CD4-positive, alpha-beta T cell (primary cell): ENCODE measurements at regions not wholly inside any gene's neighbourhood (a gene's known extent, or its start where the extent isn't known, plus 50 kb on each side); places are given as distances from the start of the nearest gene placed in this dataset.

ENCODE experiments used
- ATAC-seq: fragments of 200-7000 bp; cut with Tn5 transposase; one replicate; pipeline ENCODE4 v1.10.0; 2022; ENCODE audit warnings: mild to moderate bottlenecking; ENCODE audit not compliant: poor library complexity
- CTCF ChIA-PET: fragments of 350-600 bp; sonication (Branson Sonifier 250); formaldehyde crosslinking; loops from one replicate; lab custom pipeline; 2021; ENCODE audit warnings: antibody characterized with exemption, inconsistent platforms; lab: Charles Lee
- POLR2A ChIA-PET: fragments of 350-600 bp; sonication (Branson Sonifier 250); formaldehyde crosslinking; loops from one replicate; lab custom pipeline; 2021; ENCODE audit warnings: antibody characterized with exemption, inconsistent platforms; lab: Charles Lee
- DNase-seq, 14 experiments: peaks; one replicate each; pipeline ENCODE4 v3.0.0-alpha.2; 2013 to 2020; ENCODE audit warnings: mixed read lengths in 2 of 14
- H3K27ac ChIP-seq, 2 donors: one replicate each; pipeline versions ENCODE4 v1.5.1 to v1.7.0; 2013; ENCODE audit warnings: low read length in 2 of 2, low read depth in 1 of 2, mild to moderate bottlenecking in 1 of 2
- H3K27me3 ChIP-seq, 2 experiments: 1 replicate in 1 of 2; 2 replicates in 1 of 2; pipeline versions ENCODE4 v1.6.1 to v1.7.0; 2013; ENCODE audit warnings: low read length in 2 of 2, control low read depth in 1 of 2, mild to moderate bottlenecking in 1 of 2, moderate library complexity in 1 of 2; ENCODE audit not compliant: insufficient read depth in 2 of 2, control insufficient read depth in 1 of 2
- H3K36me3 ChIP-seq: one replicate; pipeline ENCODE4 v1.6.1; 2013; ENCODE audit warnings: low read length, control low read depth; ENCODE audit not compliant: insufficient read depth
- H3K4me1 ChIP-seq: one replicate; pipeline ENCODE4 v1.6.1; 2013; ENCODE audit warnings: low read length, control low read depth; ENCODE audit not compliant: insufficient read depth
- H3K4me3 ChIP-seq: one replicate; pipeline ENCODE4 v1.5.1; 2013; ENCODE audit warnings: mild to moderate bottlenecking, low read length, moderate library complexity
- H3K9me3 ChIP-seq, 2 experiments: 1 replicate in 1 of 2; 2 replicates in 1 of 2; pipeline versions ENCODE4 v1.6.1 to v1.7.0; 2013; ENCODE audit warnings: low read length in 2 of 2, mild to moderate bottlenecking in 2 of 2, control low read depth in 1 of 2, moderate library complexity in 1 of 2; ENCODE audit not compliant: control insufficient read depth in 1 of 2, insufficient read depth in 1 of 2
- H3K27ac Mint-ChIP-seq: one replicate; pipeline ENCODE4 v1.8.0; 2020; ENCODE audit warnings: mixed read lengths
- H3K27me3 Mint-ChIP-seq: one replicate; pipeline ENCODE4 v1.8.0; 2021; ENCODE audit warnings: mixed read lengths
- H3K36me3 Mint-ChIP-seq: one replicate; pipeline ENCODE4 v1.8.0; 2021; ENCODE audit warnings: low read depth, mixed read lengths
- H3K4me1 Mint-ChIP-seq: one replicate; pipeline ENCODE4 v1.8.0; 2021; ENCODE audit warnings: low read depth, mixed read lengths
- H3K4me3 Mint-ChIP-seq: one replicate; pipeline ENCODE4 v1.8.0; 2020; ENCODE audit warnings: mild to moderate bottlenecking, mixed read lengths
- H3K9me3 Mint-ChIP-seq: one replicate; pipeline ENCODE4 v1.8.0; 2020; ENCODE audit warnings: mixed read lengths
- CTCF ChIP-seq: fragments of 200-600 bp; IDR thresholded peaks from one replicate; pipeline ENCODE4 v1.8.0; 2022; ENCODE audit warnings: antibody characterized with exemption, mild to moderate bottlenecking
- intact Hi-C, 2 experiments: fragments of 100-400 bp; cut with DNase I in 1 of 2; cut with micrococcal nuclease in 1 of 2; formaldehyde crosslinking; loops; one replicate each; pipeline versions ENCODE4 v1.15.1 to v1.9.0; 2023 to 2025; cut with DNase I, micrococcal nuclease

GRCh38 chr6:14059791-14060436 lies 57.7 kb upstream of the CD83 start:
- ChIA-PET POLR2A (no interaction called here), CTCF (no interaction called here)
- no peaks in the 10 kb centered on the region for H3K4me1 ChIP-seq
- peaks cover 5% of the 10 kb centered on the region for H3K9me3 Mint-ChIP-seq
- H3K27ac Mint-ChIP-seq: no peak overlapping the region
- no peaks in the 10 kb centered on the region for H3K36me3 Mint-ChIP-seq
- H3K4me3 Mint-ChIP-seq: no peak overlapping the region
- no peak for ATAC-seq
- H3K27me3 ChIP-seq: peaks cover 11 to 12% of the 10 kb centered on the region in 2 experiments
- no peak for TF ChIP-seq CTCF
- DNase-seq: no peak
- intact Hi-C loops: loop anchor here (10.0 kb wide), 2 partner anchors 725 to 1165 kb away; no protein-coding TSS in a partner anchor
- no peaks in the 10 kb centered on the region for H3K9me3 ChIP-seq
- peaks cover 35% of the 10 kb centered on the region for H3K27me3 Mint-ChIP-seq
- H3K27ac ChIP-seq: no peak overlapping the region
- no peak overlapping the region for H3K4me3 ChIP-seq
- H3K4me1 Mint-ChIP-seq: no peaks in the 10 kb centered on the region
- H3K36me3 ChIP-seq: no peaks in the 10 kb centered on the region

GRCh38 chr6:14060971-14061370 lies 56.6 kb upstream of the CD83 start:
- Mint-ChIP-seq H3K9me3 (peaks cover 5% of the 10 kb centered on the region), H3K36me3 (no peaks in the 10 kb centered on the region), H3K27me3 (peaks cover 35% of the 10 kb centered on the region), H3K27ac (no peak overlapping the region), H3K4me3 (no peak overlapping the region), H3K4me1 (no peaks in the 10 kb centered on the region)
- Histone ChIP-seq H3K27ac (no peak overlapping the region), H3K4me3 (no peak overlapping the region), H3K36me3 (no peaks in the 10 kb centered on the region), H3K27me3 (peaks cover 11 to 12% of the 10 kb centered on the region in 2 experiments), H3K9me3 (no peaks in the 10 kb centered on the region), H3K4me1 (no peaks in the 10 kb centered on the region)
- ATAC-seq (no peak), DNase-seq (no peak)
- TF ChIP-seq CTCF: no peak
- intact Hi-C loops: loop anchor here (10.0 kb wide), 2 partner anchors 726 to 1166 kb away; no protein-coding TSS in a partner anchor
- POLR2A ChIA-PET: no interaction called here
- CTCF ChIA-PET: interaction anchor here (0.7 kb wide), 1 partner anchor 16 kb away, joined by 3 read pairs; no protein-coding TSS in a partner anchor

GRCh38 chr6:14061643-14062042 lies 55.9 kb upstream of the CD83 start:
- Mint-ChIP-seq H3K9me3 (peaks cover 5% of the 10 kb centered on the region), H3K4me1 (no peaks in the 10 kb centered on the region), H3K36me3 (no peaks in the 10 kb centered on the region), H3K27me3 (peaks cover 35% of the 10 kb centered on the region), H3K4me3 (no peak overlapping the region), H3K27ac (no peak overlapping the region)
- Histone ChIP-seq H3K4me1 (no peaks in the 10 kb centered on the region), H3K27me3 (peaks cover 11 to 12% of the 10 kb centered on the region in 2 experiments), H3K4me3 (no peak overlapping the region), H3K36me3 (no peaks in the 10 kb centered on the region), H3K9me3 (no peaks in the 10 kb centered on the region), H3K27ac (no peak overlapping the region)
- CTCF ChIA-PET: interaction anchor here (0.7 kb wide), 1 partner anchor 15 kb away, joined by 3 read pairs; no protein-coding TSS in a partner anchor
- no peak for TF ChIP-seq CTCF
- no peak for DNase-seq
- intact Hi-C loops: loop anchor here (10.0 kb wide), 2 partner anchors 727 to 1167 kb away; no protein-coding TSS in a partner anchor
- ATAC-seq: no peak
- POLR2A ChIA-PET: no interaction called here
